Stimulated activated CD4-positive, alpha-beta T cell treated with anti-CD3 and anti-CD28 coated beads, TNF-alpha, amount 100 ng/mL, for 48 hours (primary cell): ENCODE measurements at regions not wholly inside any gene's neighbourhood (a gene's known extent, or its start where the extent isn't known, plus 50 kb on each side); places are given as distances from the start of the nearest gene placed in this dataset.
"Not testable (repeated sequence)": the region's sequence is repeated elsewhere in the genome, so short reads cannot be mapped to it uniquely, and the experiment has no call there.

ENCODE experiments used
- DNase-seq, 3 donors: peaks; one replicate each; pipeline ENCODE4 v3.0.0-alpha.2; 2020; ENCODE audit warnings: low read depth in 3 of 3

DNA sequence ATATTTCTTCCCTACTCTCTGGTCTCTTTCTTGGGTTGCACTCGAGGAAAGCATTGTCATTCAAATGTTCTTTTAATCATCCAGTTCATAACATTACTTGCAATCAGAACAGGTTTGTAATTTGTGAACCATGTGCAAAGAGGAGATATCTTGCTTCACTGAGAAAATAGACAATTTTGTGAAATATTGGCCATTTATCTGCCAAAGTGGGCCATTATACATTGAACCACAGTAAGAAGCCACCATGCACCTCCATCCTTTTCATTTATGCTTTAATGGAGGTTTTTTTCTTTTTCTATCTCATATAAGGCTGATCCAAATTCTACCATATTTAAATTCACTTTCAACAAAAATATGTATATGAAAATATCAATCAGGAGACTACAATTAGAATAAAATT is 335.3 kb upstream of the AADAT start:
- no peak for DNase-seq

DNA sequence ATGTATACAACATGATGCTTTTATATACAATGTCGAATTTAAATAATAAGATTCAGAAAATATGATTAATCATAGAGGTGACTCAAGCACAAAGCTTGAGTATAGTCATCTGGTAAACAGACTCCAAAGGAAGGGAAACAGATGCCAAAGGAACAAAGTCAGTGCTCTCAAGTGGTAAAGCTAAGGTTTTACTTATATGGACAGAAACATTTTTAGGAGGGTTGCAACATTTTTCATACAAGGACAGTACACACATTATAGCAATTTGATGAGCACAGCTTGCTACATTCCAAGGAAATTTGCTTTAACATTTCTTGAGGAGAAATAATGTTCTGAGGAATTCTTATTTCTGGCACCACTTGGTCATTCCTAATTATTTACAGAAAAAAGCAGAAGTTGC is 333.4 kb upstream of the AADAT start:
- no peak for DNase-seq

DNA sequence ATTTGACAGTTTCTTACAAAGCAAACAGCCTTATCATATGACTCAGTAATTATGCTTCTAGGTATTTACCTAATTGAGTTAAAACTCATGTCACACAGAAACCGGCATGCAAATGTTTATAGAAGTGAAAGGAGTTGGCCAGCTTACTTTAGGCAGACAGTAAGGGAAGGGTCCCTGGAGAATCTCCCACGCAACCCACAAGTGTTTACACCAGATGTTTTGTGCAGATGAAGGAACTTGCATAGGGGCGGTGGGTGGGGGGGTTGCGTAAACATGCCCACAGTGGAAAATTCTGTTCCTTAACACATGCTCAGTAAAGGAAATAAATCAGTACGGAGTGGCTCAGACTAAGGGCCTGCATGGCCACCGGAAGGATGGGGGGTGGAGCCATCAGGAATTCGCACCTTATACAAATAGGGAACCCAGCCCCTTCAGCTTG is 330.5 kb upstream of the AADAT start:
- no peak for DNase-seq

DNA sequence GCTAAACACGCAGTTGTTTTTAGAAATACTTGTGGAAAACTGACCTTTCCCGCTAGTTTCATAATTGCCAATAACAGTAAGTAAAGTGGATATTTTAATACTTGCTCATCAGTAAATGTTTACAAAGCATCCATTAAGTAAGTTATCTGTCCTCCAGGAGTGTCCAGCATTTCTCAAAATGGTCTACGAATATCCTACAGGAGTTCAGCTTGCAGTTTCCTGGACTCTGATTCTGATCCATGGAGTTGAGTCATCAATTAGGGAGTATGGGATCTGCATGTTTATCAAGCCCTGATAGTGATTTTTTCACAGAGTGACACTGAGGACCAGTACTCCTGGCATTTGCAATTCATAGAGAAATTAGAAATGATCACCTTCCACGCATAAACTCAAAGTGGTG is 325.2 kb upstream of the AADAT start:
- no peak for DNase-seq

DNA sequence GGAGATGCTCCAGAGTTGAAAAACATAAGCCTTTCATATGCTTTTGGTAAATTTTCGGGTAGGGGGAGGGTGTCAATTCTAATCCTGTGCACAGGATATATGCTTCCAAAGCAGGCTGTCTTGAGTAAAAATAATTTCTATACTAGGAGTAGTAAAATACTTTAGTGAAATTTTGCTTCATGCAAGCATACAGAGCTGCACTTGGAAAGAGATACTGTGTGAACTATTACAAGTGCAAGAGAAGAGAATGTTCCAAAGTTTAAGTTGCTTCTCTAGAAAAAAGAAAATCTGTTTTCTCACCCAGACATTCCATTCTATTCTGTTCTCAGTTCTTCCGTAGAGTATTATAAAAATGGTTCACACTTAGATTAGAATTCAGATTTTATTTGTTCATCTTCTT is 324.6 kb upstream of the AADAT start:
- DNase-seq = no peak

DNA sequence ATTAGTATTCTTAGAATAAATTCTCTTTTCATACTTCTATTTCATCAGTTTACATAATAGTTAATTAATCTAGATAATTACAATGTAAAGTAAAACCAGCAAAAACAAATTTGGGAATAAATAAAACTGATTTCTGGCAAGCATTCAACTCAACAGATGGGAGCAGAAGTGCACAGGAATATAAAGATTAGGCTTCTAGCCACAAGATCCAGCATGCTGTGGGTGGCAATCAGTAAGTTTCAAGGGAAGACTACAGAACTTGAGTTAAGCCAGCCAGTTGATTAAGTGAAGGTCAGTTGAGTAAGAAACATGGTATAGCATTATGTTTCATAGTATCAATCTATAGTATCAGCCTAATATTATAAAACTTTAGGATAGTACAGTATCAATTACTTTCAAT is 324.2 kb upstream of the AADAT start:
- no peak for DNase-seq

DNA sequence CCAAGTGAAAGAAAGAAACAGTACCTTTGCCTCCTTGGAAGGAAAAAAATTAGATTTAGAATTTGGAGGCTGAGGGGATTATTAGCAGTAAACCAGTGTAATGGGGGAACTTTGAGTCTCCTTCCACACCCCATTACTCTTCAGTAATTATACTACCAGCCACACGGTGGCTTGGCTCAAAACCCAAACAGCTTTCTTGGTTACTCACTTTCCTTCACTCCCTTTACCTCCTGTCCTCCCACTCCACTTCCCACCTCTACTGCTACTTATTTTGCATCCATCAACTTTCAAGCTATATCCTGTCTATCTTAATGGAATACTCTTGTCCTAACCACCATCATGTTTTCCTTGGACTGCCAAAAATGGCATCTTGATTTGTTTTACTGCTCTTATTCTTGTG is 310.6 kb upstream of the AADAT start:
- DNase-seq = no peak

DNA sequence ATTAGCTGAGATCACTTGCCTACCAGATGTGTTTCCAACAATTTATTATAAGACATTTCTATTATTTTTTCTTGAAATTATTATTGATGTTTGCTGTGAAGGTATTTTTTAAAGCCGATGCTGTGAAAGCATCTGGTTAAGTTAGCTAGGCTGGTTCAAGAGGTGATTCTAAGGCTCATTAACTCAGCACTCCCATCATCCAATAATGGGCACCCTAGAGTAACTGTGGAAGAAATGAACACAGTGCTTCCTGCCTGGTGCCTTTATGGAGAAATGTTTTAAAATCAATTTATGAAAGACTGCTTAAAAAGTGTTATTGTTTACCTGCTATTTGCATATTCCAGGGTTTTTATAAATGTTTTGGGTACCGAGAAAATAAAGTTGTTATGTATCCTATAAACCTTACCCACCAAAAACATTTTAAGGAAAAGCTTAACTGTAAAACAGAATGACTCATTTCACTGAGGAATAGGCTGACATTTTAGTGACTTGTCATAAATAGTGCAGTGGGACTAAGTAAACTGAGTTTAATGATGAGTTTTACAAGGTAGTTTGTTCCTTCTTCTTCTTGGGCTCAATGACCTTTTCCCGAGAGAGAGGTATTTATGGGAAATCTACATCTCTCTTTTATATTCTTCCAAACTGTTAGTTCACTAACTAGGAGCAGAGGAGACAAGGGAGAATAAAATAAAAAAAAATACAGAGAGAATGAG is 310.0 kb upstream of the AADAT start:
- no peak for DNase-seq

DNA sequence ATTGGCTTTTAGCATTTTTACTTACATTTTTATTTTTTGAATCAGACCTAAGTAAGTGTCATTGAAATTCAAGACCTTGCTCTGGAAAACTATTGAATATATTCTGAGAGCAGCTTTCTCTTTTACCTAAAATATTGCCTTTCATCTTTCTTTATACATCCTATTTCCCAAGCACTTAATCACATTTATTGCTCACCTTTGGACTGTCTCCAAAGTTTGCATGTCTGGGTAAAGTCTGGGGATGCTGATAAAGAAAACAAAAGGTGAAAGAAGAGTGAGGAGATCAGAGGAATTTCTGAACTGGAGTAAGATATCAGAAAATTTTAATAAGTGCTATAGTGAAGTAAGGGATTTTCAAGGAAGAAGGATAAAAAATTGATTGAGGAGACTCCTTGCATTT is 308.5 kb upstream of the AADAT start:
- DNase-seq = no peak

DNA sequence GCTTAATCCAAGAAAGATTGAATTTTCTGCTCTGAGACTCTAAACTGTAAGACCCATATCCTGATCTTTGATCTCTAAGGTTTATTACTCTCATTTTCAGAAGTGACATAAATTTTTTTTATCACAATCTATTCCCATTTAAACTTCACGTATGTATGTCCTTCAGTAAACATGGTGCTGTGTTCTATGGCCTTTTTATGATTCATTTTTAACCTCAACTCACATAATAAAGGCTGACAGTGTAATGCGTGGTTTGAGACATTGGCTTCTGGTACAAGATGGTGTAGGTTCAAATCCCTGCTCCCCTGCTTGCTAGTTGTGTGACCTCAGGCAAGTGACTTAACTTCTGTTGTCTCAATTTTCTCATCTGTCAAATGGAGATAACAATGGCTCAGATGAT is 306.0 kb upstream of the AADAT start:
- no peak for DNase-seq

DNA sequence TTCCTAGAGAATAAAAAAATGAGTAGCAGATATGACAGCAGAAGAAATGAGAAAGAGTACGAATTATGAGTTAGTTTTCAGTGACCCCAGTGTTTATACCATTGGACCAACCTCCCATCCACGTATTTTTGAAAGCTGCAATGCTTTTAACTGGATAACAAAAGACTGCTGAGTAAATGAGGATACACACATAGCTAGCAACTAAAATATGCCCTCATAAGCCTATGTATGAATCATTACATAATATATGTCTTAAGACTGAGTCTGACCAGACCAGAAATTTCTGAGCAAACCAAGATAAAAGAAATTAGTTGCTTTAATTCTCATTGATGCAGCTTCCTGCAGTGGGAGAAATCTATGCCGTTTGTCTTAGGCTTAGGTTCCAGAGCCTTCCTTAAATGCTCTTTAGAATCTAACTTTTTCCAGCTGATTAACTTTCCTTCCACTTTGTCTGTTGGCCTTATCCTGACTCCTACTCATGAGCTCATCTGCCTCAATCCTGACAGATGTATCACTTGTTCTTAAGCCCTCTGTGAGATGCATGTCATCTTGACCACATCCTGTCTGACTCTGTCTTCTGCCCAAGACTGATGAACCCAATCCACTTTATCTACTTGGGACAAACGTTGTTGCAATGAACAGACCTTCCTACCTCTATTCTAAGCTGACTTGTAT is 301.4 kb upstream of the AADAT start:
- DNase-seq = no peak

DNA sequence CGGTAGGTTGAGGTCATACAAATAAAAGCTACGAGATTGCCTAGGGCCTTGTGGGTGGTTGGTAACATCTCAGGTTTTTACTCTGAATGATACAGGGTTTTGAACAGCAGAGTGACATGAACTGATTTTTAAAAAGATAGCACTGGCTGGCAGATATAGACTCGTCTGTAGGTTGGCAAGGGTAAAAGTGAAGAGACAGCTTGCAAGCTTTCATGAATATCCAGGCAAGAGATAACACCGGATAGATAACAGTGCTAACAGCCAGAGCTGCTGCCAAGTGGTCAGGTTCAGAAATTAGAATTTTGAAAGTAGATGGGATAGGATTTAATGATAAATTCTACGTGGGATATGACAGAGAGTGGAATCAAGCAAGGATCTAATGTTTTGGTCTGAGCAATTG is 299.7 kb upstream of the AADAT start:
- no peak for DNase-seq

DNA sequence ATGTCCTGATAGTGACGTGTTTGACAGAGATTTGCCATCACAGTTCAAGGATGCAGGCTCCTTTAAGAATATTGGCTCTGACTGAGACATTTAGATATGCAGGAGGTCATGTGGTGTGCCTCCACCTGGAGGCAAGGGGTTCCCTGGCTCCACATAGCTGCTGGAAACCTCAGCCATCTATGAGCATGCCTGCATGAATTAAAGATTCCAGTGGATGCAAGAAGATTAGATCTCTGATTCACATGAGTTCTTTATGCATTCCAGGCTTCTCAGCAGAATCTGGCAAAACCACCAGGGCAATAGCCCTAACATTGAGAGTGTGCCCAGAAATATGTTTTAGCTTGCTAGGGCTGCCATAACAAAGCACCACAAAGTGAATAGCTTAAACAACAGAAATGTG is 298.5 kb upstream of the AADAT start:
- no peak for DNase-seq

DNA sequence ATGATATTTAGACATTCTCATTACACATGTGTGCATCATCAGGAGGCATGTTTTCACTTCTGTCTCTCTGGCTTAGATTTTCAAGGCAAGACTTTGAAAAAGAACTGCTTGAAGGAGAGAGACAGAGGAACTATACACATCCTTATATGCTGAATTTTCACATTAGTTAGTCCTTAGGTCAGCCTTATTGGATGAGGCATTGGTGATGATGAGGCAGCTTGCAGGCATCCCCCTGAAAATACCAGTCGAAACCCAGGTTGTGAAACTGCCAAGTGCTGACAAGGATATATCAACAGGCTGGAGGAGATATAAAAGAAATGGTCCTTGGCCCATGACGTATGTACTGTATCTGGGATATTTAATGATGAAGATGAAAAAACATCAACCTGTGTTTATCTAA is 297.2 kb upstream of the AADAT start:
- DNase-seq = no peak

DNA sequence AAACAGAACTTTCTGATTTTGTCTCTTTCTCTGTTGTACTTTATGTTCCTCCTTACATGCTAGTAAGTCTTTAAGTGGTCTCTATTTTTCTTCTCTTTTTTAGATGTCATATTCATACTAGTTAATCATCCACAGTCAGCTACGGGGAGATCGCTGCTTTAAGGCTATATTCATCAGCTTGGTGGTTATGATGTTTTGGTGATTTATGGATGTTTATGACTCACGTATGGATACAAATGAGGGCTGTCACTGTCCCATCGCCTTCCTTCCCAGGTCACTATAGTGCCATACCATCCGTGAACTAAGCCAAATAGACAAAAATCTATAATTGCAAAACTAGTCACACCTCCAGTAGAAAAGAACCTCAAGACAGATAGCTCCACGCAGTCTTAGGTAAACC is 296.8 kb upstream of the AADAT start:
- DNase-seq = no peak

DNA sequence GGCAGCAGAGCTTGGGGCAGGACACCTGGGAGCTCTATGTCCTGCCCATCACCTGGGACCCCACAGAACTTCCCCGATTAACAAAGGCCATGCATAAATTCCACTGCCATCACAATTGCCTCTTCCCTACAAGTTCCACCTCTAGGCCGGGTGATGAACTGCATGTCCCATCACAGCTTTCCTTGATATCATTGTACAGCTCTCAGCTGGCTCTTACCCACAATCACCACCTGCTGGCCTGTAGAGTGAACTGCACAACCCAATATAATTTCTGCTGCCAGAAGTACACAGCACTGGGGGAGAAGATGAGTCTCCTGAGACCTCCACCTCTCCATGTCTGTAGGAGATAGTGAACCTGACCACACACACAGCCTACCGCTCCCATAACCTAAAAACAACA is 285.0 kb upstream of the AADAT start:
- DNase-seq = no peak

DNA sequence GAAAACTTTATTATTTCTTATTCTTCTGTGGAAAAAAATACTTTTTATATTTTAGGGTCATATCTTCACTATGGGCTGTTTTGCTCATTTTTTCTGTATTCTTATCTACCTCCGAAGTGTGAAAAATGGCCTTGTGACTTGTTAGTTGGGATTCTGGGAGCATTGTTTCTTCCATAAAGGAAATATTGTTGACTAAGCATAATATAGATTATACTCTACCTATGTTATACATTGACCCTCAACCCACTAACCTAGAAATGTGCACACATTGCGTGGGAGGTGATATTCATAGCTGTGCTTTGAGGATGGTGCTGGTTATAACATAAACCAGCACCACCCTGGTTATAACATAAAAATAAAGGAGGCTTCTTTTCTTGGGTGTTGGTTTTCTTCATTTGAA is 259.2 kb upstream of the AADAT start:
- no peak for DNase-seq

DNA sequence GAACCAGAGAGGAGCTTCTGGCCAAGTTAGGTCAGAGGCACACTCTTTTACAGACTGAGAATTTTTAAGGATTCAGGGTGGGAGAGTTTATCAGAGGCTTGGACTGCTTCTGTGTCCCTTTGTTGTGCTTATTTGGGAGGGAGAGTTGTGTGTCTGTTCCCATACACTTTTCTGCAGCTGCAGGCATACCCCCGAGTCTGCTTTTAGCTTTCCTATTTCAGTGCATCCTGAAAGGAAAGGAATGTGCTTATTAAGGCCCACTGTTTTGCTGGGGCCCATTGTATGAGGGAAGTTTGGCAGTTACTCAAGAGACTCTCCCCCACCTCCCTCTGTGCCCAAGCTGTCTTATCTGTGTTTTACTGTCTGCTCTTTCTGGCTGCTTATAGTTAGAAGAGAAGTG is 257.4 kb upstream of the AADAT start:
- DNase-seq = not testable (repeated sequence)

DNA sequence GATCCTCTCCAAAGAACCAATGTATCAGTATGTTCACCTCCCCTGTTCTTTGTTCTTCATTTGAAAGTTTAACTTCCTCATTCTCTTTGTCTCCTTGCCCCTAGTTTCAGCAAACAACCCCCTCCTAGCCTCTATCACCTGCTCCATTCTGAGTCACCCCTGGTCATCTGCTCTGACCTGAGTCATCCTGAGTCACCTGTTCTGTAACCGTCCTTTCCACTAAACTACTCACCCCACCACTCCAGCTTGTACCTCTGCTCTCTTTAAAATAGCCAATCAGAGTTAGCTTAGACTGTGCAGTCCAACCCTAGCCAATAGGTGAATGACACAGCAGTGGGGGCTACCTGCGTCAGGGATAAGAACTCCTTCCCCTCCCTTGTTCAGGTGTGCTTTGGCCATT is 249.8 kb upstream of the AADAT start:
- DNase-seq = no peak

DNA sequence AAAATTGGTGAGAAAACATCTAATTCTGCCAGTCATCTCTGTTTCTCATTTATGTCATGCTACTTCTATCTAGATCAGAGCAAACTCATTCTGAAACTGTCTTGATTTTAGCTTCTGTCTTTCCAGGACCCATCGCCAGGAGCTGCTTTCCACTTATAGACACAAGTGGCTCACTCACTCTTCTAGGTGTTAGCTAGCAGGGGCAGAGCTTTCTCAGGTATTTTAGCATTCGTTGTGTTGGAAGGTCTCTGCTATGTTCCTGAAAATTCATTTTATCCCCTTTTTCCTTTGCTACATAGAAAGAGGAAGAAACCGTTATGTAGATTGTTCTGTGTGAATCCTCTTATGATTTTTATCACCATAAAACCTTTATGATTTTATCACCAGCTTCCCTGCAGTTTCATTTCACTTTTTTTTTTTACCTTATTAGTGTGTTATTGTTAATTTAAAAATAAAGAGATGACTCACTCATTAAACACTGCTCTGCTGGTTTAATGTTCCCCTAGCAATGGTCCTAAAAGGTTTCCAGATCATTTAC is 246.6 kb upstream of the AADAT start:
- DNase-seq = no peak

DNA sequence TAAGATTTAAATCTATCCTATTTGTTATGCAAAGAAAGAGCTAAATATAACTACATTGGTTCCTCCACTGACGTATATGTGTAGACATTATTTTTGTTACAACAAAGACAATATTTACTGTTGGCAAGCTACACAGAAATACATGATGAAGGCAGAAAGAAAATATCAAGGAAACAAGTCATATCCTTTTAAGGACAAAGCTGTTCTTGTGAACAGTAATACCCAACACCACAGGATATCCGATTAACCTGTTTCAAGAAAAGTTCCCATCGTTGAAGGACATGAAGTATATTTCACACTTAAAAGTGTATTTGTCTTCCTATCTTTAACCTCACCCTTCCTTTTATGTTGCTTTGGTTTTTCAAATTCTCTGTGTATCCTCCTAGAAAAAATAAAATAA is 235.8 kb upstream of the AADAT start:
- DNase-seq = no peak

DNA sequence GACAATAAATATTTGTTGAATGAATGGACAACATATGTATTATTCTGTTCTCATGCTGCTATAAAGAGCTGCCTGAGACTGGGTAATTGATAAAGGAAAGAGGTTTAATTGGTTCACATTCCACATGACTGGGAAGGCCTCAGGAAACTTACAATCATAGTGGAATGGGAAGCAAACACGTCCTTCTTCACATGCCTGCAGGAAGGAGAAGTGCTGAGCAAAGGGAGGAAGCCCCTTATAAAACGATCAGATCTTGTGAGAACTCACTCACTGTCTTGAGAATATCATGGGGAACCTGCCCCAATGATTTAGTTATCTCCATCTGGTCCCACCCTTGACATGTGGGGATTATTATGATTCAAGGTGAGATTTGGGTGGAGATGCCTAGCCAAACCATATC is 233.9 kb upstream of the AADAT start:
- DNase-seq = no peak

DNA sequence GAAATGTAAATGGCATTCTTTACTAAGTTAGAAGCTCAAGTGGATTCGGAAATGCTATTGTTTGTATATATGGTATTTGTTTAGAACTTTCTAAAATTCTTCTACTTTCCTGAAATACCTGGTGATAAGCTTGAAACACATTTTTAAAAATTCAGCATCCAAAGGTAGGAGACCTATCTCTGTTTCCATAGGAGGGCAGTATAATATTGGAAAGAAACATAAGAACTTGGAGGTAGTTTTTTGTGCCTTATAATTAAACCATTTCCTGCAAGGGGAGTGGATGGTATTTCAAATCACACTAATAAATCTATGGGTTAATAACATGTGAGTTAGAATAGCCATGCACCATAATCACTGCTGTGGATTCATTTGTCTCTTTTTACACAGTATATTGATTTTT is 217.4 kb upstream of the AADAT start:
- no peak for DNase-seq

DNA sequence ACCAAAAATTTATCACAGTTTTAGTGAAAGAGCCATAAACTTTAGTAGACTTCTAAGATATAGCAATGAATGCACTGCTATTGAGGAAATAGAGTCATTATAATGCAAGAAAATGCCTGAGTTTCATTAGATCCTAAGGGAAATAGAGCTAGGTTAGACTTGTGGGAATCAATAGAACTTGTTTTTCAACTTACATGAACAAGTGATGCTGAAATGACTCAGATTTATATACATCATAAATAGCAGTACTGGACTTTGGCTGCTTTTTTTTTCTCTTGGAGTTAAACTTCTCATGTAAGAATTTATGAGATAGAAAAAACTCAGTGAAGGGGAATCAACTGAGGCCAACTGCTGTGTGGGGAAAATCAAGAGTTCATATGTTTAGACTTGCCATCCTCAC is 216.5 kb upstream of the AADAT start:
- no peak for DNase-seq
